ENCODE measurements at regions not wholly inside any gene's neighbourhood (a gene's known extent, or its start where the extent isn't known, plus 50 kb on each side); places are given as distances from the start of the nearest gene placed in this dataset.
A peak's percentile ranks its signal among the peaks of the same experiment; 100 is the strongest.
"Not testable (repeated sequence)": the region's sequence is repeated elsewhere in the genome, so short reads cannot be mapped to it uniquely, and the experiment has no call there.

DNA sequence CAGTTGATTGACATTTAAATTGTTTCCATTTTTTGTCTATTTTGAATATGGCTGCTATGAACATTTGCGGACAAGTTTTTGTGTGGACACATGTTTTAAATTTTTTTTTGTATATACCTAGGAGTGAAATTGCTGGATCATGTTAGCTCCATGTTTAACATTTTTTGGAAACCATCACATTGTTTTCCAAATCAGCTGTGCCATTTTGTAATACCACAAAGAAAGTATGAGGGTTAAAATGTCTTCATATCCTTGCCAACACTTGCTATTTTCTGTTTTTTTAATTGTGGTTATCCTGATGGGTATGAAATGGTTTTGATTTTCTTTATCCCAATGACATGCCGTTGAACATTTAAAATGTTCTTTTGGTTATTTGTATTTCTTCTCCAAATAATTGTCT lies 52.1 kb downstream of the CARTPT start:
- no peak for DNase-seq

GRCh38 chr5:71778678-71779276 lies 59.7 kb downstream of the CARTPT start:
- DNase-seq = peak; percentile 11 to 63

DNA sequence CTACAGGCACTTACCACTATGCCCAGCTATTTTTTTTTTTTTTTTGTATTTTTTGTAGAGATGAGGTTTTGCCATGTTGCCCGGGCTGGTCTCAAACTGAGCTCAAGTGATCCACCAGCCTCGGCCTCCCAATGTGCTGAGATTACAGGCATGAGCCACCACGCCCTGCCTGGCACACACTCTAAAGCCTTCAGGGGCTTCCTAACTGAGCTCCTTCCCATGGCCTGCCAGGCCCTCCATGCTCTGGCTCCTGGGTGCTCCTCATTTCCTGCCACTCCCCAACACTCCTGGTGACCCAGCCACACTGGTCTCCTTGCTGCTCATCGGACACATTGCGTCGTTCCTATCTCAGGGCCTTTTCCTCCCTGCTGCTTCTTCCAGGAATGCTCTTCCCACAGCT lies 61.5 kb downstream of the CARTPT start:
- DNase-seq = no peak

DNA sequence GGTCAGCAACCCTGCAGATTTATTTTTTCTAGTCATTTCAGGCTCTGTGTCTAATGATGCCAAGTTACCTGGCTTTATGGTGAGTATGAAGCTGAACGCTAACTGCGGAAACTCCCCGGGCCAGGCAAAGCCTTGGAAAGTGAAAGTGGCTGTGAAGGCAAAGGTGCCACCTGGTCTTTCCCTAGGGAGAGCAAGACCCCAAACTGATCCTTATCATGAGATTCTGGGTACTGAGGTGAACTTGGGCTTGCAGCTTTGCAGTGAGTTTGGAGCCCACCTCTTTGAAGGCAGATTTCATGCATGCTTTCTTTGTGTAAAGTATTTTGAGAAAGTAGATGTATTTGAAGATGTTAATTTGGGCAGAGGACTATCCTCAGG lies 63.3 kb downstream of the CARTPT start:
- DNase-seq = no peak

GRCh38 chr5:71782771-71783770 lies 64.0 kb downstream of the CARTPT start:
- peak; percentile 58 to 86 for DNase-seq

- DNase-seq = no peak
Measured at GRCh38 chr5:71783891-71784290, 64.8 kb downstream of the CARTPT start.

DNA sequence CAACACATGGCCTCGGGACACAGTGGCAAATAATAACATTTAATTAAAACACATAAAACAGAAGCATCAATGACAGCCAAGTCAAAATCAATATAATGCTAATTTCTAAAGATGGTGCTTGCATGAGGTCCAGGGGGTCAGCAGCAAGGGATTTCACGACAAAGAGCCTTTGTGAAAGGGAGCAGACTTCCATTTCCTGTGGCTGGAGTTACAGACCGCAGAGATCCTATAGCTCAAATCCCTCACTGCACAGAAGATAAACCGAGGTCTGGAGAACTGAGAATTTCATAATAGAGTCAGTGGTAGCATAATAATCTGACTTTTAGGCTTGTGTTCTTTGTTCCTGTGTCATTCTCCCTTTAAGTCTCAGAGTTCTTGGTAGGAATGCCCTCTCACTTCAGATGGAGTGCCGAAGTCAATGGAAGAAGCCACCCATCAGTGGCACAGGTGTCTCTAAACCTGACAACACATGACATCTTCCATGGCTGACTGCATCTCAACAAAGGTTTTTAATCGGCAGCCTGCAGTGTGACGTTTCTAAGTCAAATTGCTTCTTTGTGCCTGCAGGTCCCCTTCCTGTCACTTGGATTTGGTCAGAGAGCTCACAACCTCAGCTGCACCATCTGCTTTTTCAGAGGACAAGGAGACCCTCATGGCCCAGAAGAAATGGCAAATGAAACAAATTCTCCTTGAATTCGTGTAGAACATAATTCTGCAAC lies 67.4 kb downstream of the CARTPT start:
- DNase-seq = no peak

DNA sequence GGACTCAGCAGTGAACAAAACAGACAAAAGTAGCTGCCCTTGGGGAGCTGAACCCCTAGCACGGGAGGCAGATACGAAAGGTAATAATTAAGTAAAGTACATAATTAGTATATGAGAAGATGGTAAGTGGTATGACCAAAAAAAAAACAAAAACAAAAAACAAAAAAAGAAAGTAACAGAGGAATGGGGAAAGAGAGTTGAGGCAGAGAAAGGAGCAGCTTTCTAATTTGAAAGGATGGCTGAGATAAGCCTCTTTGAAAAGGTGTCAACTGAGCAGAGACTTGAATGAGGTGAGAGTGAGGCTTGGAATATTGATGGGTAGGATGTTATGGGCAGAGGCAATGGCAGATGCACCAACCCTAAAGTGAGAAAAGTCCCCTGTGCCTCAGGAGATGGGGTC lies 69.7 kb downstream of the CARTPT start:
- no peak for DNase-seq

GRCh38 chr5:71789746-71790145 lies 70.7 kb downstream of the CARTPT start:
- DNase-seq = no peak

- no peak for DNase-seq
Measured at GRCh38 chr5:71790433-71790832, 71.4 kb downstream of the CARTPT start.

GRCh38 chr5:71792041-71792440 lies 73.0 kb downstream of the CARTPT start:
- not testable (repeated sequence) for DNase-seq

DNA sequence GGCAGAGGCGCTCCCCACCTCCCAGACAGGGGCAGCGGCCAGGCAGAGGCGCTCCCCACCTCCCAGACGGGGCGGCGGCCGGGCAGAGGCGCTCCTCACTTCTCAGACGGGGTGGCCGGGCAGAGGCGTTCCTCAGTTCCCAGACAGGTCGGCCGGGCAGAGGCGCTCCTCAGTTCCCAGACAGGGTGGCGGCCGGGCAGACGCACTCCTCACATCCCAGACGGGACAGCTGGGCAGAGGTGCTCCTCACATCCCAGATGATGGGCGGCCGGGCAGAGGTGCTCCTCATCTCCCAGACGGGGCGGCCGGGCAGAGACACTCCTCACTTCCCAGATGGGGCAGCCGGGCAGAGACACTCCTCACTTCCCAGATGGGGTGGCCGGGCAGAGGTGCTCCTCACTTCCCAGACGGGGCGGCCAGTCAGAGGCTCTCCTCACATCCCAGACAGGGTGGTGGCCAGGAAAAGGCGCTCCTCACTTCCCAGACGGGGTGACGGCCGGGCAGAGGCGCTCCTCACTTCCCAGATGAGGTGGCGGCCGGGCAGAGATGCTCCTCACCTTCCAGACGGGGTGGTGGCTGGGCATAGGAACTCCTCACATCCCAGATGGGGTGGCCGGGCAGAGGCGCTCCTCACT lies 75.1 kb downstream of the CARTPT start:
- DNase-seq = no peak

DNA sequence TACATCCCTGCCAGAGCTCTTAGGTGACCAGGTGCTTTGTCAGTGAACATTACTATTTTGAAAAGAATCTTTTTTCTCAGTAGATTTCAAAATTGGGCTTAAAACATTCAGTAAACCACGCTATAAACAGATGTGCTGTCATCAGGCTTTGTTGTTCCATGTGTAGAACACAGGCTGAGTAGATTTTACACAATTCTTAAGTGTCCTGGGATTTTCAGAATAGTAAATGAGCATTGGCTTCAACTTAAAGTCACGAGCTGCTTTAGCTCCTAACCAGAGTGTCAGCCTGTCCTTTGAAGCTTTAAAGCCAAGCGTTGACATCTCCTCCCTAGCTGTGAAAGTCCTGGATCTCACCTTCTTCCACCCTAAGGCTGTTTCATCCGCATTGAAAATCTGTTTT lies 83.6 kb downstream of the CARTPT start:
- DNase-seq = no peak

- no peak for DNase-seq
Measured at GRCh38 chr5:71806711-71807110, 87.6 kb downstream of the CARTPT start.

DNA sequence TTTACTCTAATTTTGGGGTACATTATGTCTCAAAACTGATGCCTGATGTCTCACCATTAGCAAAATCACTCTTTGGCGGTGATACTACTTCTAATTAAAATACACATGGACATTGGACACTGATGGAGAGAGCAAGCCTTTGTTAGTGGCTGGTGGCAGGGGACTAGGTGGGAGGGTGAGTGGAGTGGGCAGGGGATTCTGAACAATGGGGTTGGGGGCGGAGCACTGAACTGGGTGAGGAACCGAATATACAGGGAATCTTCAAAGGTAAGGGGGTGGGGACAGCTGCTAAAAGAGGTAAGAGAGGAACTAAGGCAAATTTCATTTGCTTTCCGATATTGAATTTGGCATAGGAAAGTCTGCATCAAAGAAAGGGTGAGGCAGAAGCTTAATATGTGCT lies 88.8 kb downstream of the CARTPT start:
- DNase-seq = no peak

GRCh38 chr5:71809446-71809845 lies 90.4 kb downstream of the CARTPT start:
- DNase-seq = no peak

GRCh38 chr5:71810023-71810422 lies 90.9 kb downstream of the CARTPT start:
- no peak for DNase-seq

- no peak for DNase-seq
Measured at GRCh38 chr5:71810471-71811195, 91.6 kb downstream of the CARTPT start.

GRCh38 chr5:71811779-71812178 lies 92.7 kb downstream of the CARTPT start:
- no peak for DNase-seq

DNA sequence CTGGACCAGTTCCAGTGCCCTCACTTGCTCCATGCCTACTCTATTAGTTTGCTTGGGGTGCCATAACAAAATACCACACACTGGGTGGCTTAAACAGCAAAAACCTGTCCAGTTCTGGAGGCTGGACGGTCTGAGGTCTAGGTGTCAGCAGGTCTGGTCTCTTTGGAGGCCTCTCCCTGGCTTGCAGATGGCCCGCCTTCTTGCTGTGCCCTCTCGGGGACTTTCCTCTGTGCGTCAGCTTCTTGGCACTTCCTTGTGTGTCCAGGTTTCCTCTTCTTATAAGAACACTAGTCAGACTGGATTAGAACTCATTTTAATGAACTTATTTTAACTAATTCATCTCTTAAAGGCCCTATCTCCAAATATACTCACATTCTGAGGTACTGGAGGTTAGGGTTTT lies 97.2 kb downstream of the CARTPT start:
- no peak for DNase-seq

DNA sequence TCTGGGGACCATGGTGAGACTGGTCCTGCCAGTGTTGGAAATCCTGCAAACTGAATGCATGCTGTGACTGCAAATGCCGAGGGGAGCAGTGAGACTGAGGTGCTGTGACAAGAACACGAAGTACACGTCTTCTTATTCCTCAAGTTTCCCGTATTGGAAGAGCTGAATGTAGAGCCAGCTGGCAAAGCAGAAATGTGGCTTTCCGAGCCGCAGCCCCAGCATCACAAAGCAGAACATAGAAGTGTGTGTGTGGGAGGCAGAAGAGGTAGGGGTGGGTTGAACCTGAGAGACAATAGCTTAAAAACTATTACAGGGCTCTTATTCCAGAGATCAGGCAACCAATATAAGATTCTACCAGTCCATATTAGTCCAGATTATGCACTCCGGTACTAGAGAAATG lies 98.8 kb downstream of the CARTPT start:
- DNase-seq = no peak

DNA sequence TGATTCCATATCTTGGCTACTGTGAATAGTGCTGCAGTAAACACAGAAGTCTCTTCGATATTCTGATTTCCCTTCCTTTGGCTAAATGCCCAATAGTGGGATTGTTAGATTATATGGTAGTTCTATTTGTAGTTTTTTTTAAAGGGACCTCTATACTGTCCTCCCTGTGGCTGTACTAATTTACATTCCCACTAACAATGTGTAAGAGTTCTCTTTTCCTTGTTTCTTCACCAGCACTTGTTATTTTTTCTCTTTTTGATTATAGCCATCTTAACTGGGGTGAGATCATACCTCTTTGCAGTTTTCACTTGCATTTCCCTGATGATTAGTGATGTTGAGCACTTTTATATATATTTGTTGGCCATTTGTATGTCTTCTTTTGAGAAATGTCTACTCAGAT lies 102.0 kb downstream of the CARTPT start:
- no peak for DNase-seq

- not testable (repeated sequence) for DNase-seq
Measured at GRCh38 chr5:71822065-71822464, 103.0 kb downstream of the CARTPT start.
